HG03135 (cell line): ENCODE measurements at regions not wholly inside any gene's neighbourhood (a gene's known extent, or its start where the extent isn't known, plus 50 kb on each side); places are given as distances from the start of the nearest gene placed in this dataset.
"Not testable (repeated sequence)": the region's sequence is repeated elsewhere in the genome, so short reads cannot be mapped to it uniquely, and the experiment has no call there.

ENCODE experiments used
- ATAC-seq: cut with Tn5 transposase; IDR thresholded peaks from one replicate; pipeline ENCODE4 v1.9.1; 2021; ENCODE audit warnings: mild to moderate bottlenecking, moderate library complexity; ENCODE audit not compliant: unreplicated experiment

DNA sequence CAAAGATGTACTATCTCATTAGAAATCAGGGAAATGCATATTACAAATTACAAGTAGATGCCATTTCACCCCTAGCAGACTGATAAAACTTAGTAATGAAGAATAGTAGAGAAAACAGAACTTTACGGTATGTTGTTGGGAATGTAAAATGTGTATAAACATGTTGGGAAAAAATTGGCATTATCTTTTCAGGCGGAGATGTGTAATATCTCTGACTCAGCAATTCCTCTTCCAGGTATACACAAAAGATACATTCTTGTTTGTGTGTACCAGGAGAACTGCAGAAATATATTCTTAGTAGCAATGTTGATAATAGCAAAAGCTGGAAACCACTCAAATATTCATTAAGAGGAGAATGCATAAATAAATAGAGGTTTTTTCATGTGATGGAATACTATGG is 204.5 kb downstream of the LPIN1 start:
- ATAC-seq, result no peak

DNA sequence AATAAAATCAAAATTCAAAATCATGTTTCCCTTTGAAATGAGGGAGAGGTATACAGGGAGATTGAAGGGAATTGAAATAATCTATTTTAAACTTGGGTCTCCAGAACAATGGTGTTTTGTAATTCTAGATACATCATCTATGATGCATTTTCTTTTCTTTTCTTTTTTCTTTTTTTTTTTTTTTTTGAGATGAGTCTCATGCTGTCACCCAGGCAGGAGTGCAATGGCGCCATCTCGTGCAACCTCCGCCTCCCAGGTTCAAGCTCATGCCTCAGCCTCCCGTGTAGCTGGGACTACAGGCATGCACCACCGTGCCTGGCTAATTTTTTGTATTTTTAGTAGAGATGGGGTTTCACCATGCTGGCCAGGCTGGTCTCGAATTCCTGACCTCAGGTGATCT is 205.1 kb downstream of the LPIN1 start:
- not testable (repeated sequence) for ATAC-seq

DNA sequence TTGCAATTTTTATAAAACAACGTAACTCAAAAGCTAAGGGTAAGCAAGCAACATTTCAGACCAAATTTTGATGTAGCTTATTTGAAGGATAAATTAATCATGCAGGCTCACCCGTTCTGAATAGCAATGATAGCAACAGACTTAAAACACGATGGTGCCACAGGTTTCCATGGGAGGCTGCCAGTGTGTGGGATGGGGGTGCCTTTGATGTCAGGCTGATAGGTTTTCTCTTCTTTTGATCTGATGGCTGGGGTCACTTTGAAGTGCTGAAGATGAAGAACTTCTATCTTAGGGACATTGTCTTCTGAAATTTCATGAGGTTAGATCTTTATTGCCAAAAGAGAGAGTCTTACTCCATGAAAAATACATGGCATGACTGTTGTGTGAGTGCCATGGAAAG is 206.8 kb downstream of the LPIN1 start:
- no peak for ATAC-seq

DNA sequence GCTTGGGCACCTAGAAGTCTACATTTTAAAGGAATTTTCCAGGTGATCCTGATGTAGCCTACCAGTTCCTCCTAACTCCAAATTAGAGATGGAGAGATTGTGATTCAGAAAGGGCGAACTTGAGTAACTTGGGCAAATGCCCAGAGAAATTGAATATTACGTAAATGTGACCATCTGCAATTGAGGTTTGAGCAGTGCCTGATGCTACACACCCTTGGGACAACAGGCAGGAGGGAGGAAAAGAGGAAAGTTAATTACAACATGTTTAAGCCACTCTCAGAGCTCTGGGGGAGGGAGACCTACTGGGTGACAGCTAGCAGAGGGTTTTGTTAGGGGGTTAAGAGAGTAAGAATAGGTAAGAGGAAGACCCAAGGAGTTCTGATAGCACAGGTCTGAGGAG is 208.9 kb downstream of the LPIN1 start:
- ATAC-seq, result no peak

- no peak for ATAC-seq
These were observed 209.5 kb downstream of the LPIN1 start for GRCh38 chr2:11955884-11956291.

DNA sequence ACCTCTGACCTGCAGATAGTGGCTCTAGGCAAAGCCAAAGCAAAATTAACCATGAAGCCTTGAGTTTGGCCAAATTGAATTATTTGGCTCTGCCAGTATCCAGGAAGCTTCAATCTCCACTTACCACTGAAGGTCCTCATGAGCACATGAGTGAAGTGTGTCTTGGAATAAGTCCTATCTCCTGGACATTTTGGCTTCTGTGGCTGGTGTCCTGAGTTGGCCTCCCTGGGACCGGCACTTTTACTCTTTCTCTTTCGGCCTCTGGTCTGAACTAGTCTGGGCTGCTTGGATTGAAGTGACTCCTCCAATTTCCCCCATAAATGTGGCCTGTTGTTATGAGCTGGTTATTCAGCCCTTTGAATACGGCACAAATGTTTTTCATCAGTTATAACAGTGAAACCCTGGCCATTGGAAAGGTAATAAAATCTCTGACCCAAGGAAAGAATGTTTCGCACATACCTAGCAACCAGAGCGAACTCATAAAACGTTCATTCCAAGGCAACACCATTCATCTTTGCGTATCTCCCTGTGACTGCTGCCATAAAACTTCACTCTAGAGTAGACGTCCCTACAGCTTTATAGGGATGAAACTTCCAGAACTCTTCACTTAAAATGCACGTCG is 216.4 kb downstream of the LPIN1 start:
- no peak for ATAC-seq

- no peak for ATAC-seq
These were observed 217.5 kb downstream of the LPIN1 start for GRCh38 chr2:11963966-11964365.

DNA sequence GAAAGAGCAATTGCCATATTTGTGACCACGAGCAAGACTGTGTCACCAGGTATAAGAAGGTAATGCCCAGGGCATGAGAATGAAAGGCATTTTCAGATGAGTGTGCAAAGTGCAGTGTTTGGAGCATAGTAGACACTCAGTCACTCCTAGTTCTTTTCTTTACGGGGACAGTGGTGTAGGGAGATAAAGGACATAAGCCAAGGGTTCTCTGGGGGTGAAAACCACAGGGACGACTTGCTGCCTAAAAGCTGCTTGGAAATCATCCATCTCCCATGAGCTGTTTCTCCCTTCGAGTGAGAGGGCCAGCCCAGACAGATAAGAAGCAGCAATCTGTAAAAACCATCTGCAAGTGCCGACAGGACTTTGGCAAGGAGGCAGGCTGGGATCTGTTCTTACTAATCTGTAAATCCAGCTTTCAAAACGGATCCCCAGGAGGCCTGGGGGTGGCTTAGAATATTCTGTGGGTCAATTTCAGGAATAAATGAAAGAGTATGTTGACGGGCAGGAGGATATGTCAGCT is 221.6 kb downstream of the LPIN1 start:
- ATAC-seq, result no peak

DNA sequence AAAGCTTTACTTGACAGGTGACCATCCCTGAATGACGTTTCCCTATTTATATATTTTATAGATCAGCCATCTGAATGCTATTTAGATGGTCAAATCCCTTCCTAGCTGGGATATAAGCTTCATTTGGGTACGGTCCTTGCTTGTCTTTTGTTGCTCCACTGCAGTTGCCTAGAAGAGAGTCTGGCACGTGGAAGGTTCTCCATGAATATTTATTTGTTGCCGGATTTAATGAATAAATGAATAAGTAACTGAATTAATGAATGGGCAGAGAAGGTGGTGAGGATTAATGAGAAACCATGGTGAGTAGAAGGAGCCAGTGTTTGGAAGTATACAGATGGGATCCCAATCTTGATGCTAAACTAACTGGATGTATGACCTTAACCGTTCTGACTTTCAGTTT is 222.1 kb downstream of the LPIN1 start:
- no peak for ATAC-seq

- no peak for ATAC-seq
These were observed 223.3 kb downstream of the LPIN1 start for GRCh38 chr2:11969774-11970173.

DNA sequence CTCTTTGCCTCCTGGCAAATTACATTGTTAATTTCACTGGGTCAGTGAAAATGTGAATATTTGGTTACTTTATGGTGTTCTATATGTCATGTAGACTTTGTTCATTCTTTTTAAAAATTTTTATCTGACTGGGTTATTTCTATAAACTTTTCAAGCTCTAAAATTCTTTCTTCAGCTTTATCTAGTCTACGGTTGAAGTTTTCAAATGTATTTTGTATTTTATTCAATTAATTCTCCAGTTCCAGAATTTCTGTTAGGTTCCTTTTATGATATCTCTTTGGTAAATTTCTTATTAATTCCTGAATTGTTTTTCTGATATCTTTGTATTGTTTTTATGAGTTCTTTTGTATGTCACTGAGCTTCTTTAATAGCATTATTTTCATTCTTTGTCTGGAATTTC is 228.1 kb downstream of the LPIN1 start:
- no peak for ATAC-seq

DNA sequence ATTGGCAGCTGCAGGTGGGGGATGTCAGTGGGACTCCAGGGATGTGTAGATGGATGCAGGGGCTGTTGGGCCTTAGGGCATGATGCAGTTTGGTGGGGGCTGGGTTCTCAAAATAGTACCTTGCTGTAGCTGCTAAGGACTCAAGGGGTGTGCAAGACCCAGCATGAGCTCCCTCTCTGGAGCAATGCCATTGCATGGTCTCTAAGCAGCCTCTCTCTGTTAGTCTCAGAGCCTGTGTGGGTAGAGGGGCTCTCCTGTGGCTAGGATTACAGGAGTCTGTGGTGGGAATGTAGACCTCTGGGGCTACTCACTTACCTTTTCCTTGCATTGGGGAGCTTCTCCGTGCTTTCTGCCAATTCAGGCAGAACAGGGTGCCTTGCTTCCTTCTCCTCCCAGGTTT is 228.9 kb downstream of the LPIN1 start:
- no peak for ATAC-seq

- no peak for ATAC-seq
These were observed 229.6 kb downstream of the LPIN1 start for GRCh38 chr2:11976073-11976472.

GRCh38 chr2:11977766-11978524 is 231.5 kb downstream of the LPIN1 start:
- no peak for ATAC-seq

- ATAC-seq, result no peak
These were observed 234.4 kb downstream of the LPIN1 start for GRCh38 chr2:11980809-11981208.

DNA sequence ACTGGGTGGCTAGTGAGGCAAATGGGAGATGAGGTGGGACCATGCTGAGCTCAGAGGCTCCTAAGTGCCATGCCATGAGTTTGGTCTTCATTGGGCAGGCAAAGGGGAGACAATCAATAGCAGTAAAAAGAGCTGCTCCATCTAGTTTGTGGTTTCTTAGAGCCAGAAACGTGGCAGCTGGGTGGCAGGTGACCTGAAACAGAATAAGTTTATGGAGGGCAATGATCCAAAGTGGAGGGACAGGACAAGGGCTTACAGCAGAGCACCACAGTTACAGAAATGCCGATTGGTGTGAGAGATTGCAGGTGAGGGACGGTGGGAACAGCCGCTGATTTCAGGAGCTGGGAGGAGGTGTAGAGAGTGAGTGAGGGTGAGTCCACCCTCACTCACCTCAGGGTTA is 237.0 kb downstream of the LPIN1 start:
- no peak for ATAC-seq

- no peak for ATAC-seq
These were observed 237.4 kb downstream of the LPIN1 start for GRCh38 chr2:11983870-11984269.

- no peak for ATAC-seq
These were observed 238.1 kb downstream of the LPIN1 start for GRCh38 chr2:11984316-11985158.

DNA sequence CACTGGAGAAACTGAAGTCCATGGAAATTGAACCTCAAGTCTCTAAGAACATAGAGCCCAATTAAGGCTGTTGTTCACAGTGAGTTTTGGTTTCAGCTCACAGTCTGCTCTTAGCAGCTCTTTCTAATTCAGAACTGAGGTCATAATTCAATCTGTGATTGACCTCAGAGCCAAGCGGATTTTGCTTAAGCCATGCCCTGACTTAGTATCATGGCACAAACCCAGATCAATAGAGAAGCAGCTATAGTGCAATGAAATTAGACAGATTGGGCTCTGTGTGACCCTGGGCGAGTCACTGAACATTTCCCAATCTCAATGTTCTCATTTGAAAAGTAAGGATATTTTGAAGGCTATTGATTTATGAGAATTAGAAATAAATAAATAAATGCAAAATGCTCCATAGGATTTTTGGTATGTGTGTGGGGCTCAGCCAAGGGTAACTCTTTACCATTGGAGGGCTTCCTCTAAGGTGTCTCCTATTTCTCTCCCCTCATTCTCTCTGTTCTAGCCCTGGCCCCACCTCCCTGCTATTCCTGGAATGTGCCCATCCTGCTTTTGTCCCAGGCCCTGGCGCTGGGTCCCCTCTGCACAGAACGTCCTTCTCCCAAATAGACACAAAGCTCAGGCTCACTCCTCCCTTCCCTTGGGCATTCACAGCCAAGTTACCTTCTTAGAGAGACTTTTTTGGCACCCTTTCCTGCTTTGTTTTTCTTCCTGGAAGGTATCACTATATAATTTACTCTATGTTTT is 239.6 kb downstream of the LPIN1 start:
- no peak for ATAC-seq

GRCh38 chr2:11987151-11987550 is 240.7 kb downstream of the LPIN1 start:
- ATAC-seq, result no peak
